Activated naive CD4-positive, alpha-beta T cell treated with anti-CD3 and anti-CD28 coated beads for 36 hours (primary cell): ENCODE measurements at regions not wholly inside any gene's neighbourhood (a gene's known extent, or its start where the extent isn't known, plus 50 kb on each side); places are given as distances from the start of the nearest gene placed in this dataset.
"Not testable (repeated sequence)": the region's sequence is repeated elsewhere in the genome, so short reads cannot be mapped to it uniquely, and the experiment has no call there.

Experiments used
- CTCF ChIA-PET: fragments of 350-600 bp; sonication (Branson Sonifier 250); formaldehyde crosslinking; loops from one replicate; lab custom pipeline; 2021; ENCODE audit warnings: antibody characterized with exemption; lab: Charles Lee
- DNase-seq: peaks from one replicate; pipeline ENCODE4 v3.0.0-alpha.2; 2020
- H3K27ac Mint-ChIP-seq: one replicate; pipeline ENCODE4 v1.8.0; 2021; ENCODE audit warnings: mild to moderate bottlenecking, mixed read lengths
- H3K27me3 Mint-ChIP-seq: one replicate; pipeline ENCODE4 v1.8.0; 2021; ENCODE audit warnings: low read depth, mixed read lengths
- H3K36me3 Mint-ChIP-seq: one replicate; pipeline ENCODE4 v1.8.0; 2021; ENCODE audit warnings: low read depth, mixed read lengths
- H3K4me1 Mint-ChIP-seq: one replicate; pipeline ENCODE4 v1.8.0; 2021; ENCODE audit warnings: low read depth, mixed read lengths
- H3K4me3 Mint-ChIP-seq: one replicate; pipeline ENCODE4 v1.8.0; 2021; ENCODE audit warnings: mild to moderate bottlenecking, moderate library complexity, mixed read lengths
- H3K9me3 Mint-ChIP-seq: one replicate; pipeline ENCODE4 v1.8.0; 2021; ENCODE audit warnings: mixed read lengths
- intact Hi-C: fragments of 100-400 bp; cut with micrococcal nuclease; formaldehyde crosslinking; loops from one replicate; pipeline ENCODE4 v1.15.1; 2023

GRCh38 chr7:13262929-13263530 is 575.6 kb downstream of the ARL4A start:
- Mint-ChIP-seq H3K27ac (no peak overlapping the region), H3K36me3 (no peaks in the 10 kb centered on the region)

GRCh38 chr7:13265271-13265670 is 577.8 kb downstream of the ARL4A start:
- CTCF ChIA-PET = interaction anchor here (1.3 kb wide), 1 partner anchor 11 kb away, joined by 3 read pairs; no protein-coding TSS in a partner anchor
- no peak overlapping the region for H3K27ac Mint-ChIP-seq
- H3K27me3 Mint-ChIP-seq = peaks cover 2% of the 10 kb centered on the region
- DNase-seq = no peak
- H3K4me1 Mint-ChIP-seq = no peaks in the 10 kb centered on the region
- intact Hi-C loops = no loop called here
- H3K4me3 Mint-ChIP-seq = no peak overlapping the region
- H3K36me3 Mint-ChIP-seq = no peaks in the 10 kb centered on the region
- no peaks in the 10 kb centered on the region for H3K9me3 Mint-ChIP-seq

More at GRCh38 chr7:13262929-13263530, 575.6 kb downstream of the ARL4A start:
- Mint-ChIP-seq H3K27me3 (peaks cover 2% of the 10 kb centered on the region), H3K4me3 (no peak overlapping the region), H3K4me1 (no peaks in the 10 kb centered on the region), H3K9me3 (no peaks in the 10 kb centered on the region)
- intact Hi-C loops = loop anchor here (1.0 kb wide), 3 partner anchors 576 to 738 kb away; partner anchors contain the start of gene ARL4A
- no peak for DNase-seq
- CTCF ChIA-PET = interaction anchor here (0.7 to 1.7 kb wide), 5 partner anchors 15 to 738 kb away, joined by 3 to 6 read pairs (median 5); no protein-coding TSS in a partner anchor

- DNase-seq, H3K36me3 Mint-ChIP-seq, H3K9me3 Mint-ChIP-seq, H3K4me3 Mint-ChIP-seq, H3K27me3 Mint-ChIP-seq, H3K4me1 Mint-ChIP-seq, CTCF ChIA-PET, H3K27ac Mint-ChIP-seq: not testable (repeated sequence)
- intact Hi-C loops = loop anchor here (10.0 kb wide), 1 partner anchor 1741 kb away; no protein-coding TSS in a partner anchor
Measured at GRCh38 chr7:13274205-13274604, 586.8 kb downstream of the ARL4A start.

- Mint-ChIP-seq H3K27me3 (peaks cover 10% of the 10 kb centered on the region), H3K4me3 (no peak overlapping the region), H3K27ac (no peak overlapping the region), H3K4me1 (no peaks in the 10 kb centered on the region), H3K36me3 (no peaks in the 10 kb centered on the region), H3K9me3 (no peaks in the 10 kb centered on the region)
- intact Hi-C loops = loop anchor here (10.0 kb wide), 1 partner anchor 1738 kb away; no protein-coding TSS in a partner anchor
- no peak for DNase-seq
- CTCF ChIA-PET = interaction anchor here (2.5 kb wide), 1 partner anchor 1415 kb away, joined by 13 read pairs; no protein-coding TSS in a partner anchor
Measured at GRCh38 chr7:13276977-13277376, 589.5 kb downstream of the ARL4A start.

GRCh38 chr7:13278020-13278419 is 590.6 kb downstream of the ARL4A start:
- H3K4me3 Mint-ChIP-seq = no peak overlapping the region
- peaks cover 10% of the 10 kb centered on the region for H3K27me3 Mint-ChIP-seq
- DNase-seq = no peak
- H3K36me3 Mint-ChIP-seq = no peaks in the 10 kb centered on the region
- CTCF ChIA-PET = interaction anchor here (0.7 to 1.1 kb wide), 2 partner anchors 16 to 1179 kb away, joined by 3 read pairs; no protein-coding TSS in a partner anchor
- intact Hi-C loops = loop anchor here (10.0 kb wide), 1 partner anchor 1737 kb away; no protein-coding TSS in a partner anchor
- no peaks in the 10 kb centered on the region for H3K9me3 Mint-ChIP-seq
- H3K27ac Mint-ChIP-seq = no peak overlapping the region
- H3K4me1 Mint-ChIP-seq = no peaks in the 10 kb centered on the region

DNA sequence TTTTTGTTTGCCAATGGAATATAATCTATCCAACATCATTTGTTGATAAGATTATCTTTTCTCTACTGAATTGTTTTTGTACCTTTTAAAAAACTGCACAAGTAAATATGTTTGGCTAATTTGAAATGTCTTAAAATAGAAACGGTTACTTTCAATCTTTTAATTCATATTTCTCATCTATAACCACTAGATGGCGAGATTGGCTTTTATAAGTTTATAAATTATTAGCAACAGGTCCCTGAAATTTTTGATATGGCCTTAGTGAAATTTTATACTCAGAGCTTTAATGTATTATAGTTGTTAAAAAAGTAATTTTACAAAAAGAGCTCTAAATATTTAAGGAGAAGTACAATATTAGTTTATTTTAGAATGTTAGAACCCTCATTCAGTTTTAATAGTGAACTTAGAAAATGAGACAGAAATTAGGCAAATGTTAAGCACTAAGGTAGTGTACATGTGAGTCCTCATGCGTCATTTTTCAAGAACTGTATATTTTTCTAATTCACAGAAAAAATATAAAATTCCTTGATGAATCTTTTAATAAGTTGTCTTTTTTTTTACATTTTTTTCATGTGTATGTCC is 592.5 kb downstream of the ARL4A start:
- H3K27me3 Mint-ChIP-seq = peaks cover 9% of the 10 kb centered on the region
- no peaks in the 10 kb centered on the region for H3K9me3 Mint-ChIP-seq
- no peak for DNase-seq
- intact Hi-C loops = loop anchor here (1.0 to 10.0 kb wide), 5 partner anchors 447 to 1735 kb away; no protein-coding TSS in a partner anchor
- no peaks in the 10 kb centered on the region for H3K4me1 Mint-ChIP-seq
- CTCF ChIA-PET = interaction anchor here (0.6 to 3.7 kb wide), 8 partner anchors 27 to 1734 kb away, joined by 3 to 19 read pairs (median 3); no protein-coding TSS in a partner anchor
- no peak overlapping the region for H3K4me3 Mint-ChIP-seq
- H3K27ac Mint-ChIP-seq = no peak overlapping the region
- H3K36me3 Mint-ChIP-seq = no peaks in the 10 kb centered on the region

DNA sequence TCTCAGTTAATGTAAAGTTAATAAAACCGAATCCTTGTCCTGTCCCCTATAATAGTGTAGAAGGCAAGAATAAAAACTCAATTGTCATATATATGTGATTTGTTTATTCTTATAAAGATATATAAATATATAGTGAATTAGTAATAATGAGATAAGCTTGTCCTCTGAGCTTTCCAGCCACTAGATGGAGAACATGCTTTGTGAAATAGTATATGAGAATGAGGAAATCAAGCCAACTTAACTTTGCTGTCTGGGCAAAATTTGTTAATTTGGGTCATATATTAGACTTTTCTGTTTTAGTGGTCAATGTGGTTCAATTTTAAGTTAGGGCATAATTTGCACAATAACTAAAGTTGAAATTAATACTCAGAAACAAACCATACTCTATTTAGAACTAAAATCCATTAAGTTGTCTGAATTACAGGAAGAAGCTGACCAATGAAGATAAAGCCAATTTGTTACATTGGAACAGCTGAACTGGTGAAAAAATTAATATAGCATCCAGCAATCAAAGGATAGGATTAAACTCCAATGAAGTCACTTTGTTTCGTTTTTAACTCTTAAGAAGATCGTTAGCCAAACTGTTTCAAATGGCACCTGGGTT is 595.0 kb downstream of the ARL4A start:
- CTCF ChIA-PET = interaction anchor here (1.0 to 2.4 kb wide), 4 partner anchors 460 to 1409 kb away, joined by 3 to 9 read pairs (median 3); no protein-coding TSS in a partner anchor
- no peak for DNase-seq
- Mint-ChIP-seq H3K27ac (no peak overlapping the region), H3K4me3 (no peak overlapping the region), H3K36me3 (no peaks in the 10 kb centered on the region), H3K4me1 (no peaks in the 10 kb centered on the region), H3K9me3 (no peaks in the 10 kb centered on the region), H3K27me3 (peaks cover 7% of the 10 kb centered on the region)
- intact Hi-C loops = loop anchor here (5.0 kb wide), 1 partner anchor 445 kb away; no protein-coding TSS in a partner anchor

DNA sequence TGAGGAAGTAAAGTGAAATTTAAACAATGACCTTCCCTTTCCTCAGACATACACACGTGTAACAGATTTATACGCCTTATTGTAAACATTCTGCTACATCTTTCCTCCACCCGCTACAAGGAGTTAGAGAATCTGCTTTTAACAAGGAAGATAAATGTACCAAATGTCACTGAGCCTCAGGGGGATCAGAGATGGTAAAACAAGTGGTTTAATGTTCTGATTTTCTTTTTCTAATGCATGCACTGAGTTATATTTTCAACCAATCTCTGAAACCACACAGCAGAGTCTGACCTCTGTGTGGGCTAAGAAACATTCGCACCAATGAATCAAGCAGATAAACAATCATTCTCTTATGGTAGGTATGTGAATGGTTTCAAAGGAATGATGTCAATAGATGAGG is 599.5 kb downstream of the ARL4A start:
- Mint-ChIP-seq H3K9me3 (no peaks in the 10 kb centered on the region), H3K4me1 (no peaks in the 10 kb centered on the region), H3K36me3 (no peaks in the 10 kb centered on the region), H3K27me3 (peaks cover 6% of the 10 kb centered on the region), H3K27ac (no peak overlapping the region), H3K4me3 (no peak overlapping the region)
- intact Hi-C loops = no loop called here
- CTCF ChIA-PET = no interaction called here
- no peak for DNase-seq

GRCh38 chr7:13288516-13288915 is 601.1 kb downstream of the ARL4A start:
- Mint-ChIP-seq H3K27me3 (peaks cover 6% of the 10 kb centered on the region), H3K4me1 (no peaks in the 10 kb centered on the region), H3K4me3 (no peak overlapping the region), H3K27ac (no peak overlapping the region), H3K9me3 (no peaks in the 10 kb centered on the region), H3K36me3 (no peaks in the 10 kb centered on the region)
- CTCF ChIA-PET = interaction anchor here (0.6 kb wide), 1 partner anchor 831 kb away, joined by 3 read pairs; no protein-coding TSS in a partner anchor
- intact Hi-C loops = no loop called here
- no peak for DNase-seq

DNA sequence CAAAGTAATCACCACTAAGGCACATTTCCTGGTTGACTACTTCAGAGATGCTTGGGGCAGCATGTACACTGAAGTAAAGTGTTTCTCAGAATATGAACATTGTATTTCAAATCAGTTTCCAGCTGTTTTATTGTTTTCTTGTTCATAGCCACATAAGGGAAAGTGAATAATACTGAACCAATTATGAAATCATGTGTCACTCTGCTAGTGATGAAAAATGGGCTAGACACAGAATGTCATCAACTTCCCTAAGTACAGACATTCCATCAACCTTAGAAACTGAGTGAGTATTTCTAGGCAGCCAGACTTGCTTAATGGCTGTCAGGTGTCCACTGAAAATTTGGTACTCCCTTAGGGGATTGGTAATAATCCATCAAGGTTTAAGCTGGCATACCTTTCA is 603.5 kb downstream of the ARL4A start:
- no peak overlapping the region for H3K27ac Mint-ChIP-seq
- CTCF ChIA-PET = interaction anchor here (0.6 kb wide), 1 partner anchor 55 kb away, joined by 4 read pairs; no protein-coding TSS in a partner anchor
- H3K4me1 Mint-ChIP-seq = no peaks in the 10 kb centered on the region
- no peak overlapping the region for H3K4me3 Mint-ChIP-seq
- peaks cover 7% of the 10 kb centered on the region for H3K27me3 Mint-ChIP-seq
- no peak for DNase-seq
- no peaks in the 10 kb centered on the region for H3K9me3 Mint-ChIP-seq
- no peaks in the 10 kb centered on the region for H3K36me3 Mint-ChIP-seq
- intact Hi-C loops = no loop called here

DNA sequence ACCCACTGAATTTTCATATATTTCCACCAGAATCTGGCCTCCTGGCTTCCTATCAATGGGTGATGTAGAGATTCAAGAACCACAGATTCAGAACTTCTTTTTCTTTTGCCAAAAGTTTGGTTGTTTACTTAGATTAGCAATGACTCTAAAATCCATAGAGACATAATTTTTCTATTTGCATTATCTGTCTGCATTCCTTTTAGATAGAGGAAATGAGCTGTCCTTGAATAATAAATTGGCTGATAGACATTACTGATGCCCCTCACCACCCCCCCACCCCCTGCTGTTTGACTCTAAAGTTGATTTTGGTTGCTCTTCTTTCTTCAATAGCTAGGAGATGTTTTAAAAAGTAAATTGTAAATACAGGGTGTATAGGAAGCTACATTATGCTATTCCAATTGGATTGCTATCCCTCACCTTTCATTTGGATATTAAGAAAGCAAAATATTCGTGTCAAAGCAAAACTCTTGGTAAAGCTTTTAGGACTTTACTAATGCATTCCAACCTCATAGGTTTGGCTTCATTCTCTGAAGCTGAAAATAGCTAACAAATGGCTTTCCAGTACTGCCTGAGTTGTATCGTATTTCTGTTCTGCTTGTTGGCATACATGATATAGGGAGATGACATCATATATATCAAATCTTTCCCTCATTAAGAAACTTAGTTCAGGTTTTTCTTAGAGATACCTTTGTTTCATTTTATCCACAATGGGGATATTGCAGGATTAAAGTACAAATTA is 606.0 kb downstream of the ARL4A start:
- Mint-ChIP-seq H3K36me3 (no peaks in the 10 kb centered on the region), H3K27ac (no peak overlapping the region), H3K4me1 (no peaks in the 10 kb centered on the region), H3K9me3 (no peaks in the 10 kb centered on the region), H3K4me3 (no peak overlapping the region), H3K27me3 (peaks cover 6% of the 10 kb centered on the region)
- DNase-seq = no peak
- intact Hi-C loops = no loop called here
- CTCF ChIA-PET = no interaction called here

DNA sequence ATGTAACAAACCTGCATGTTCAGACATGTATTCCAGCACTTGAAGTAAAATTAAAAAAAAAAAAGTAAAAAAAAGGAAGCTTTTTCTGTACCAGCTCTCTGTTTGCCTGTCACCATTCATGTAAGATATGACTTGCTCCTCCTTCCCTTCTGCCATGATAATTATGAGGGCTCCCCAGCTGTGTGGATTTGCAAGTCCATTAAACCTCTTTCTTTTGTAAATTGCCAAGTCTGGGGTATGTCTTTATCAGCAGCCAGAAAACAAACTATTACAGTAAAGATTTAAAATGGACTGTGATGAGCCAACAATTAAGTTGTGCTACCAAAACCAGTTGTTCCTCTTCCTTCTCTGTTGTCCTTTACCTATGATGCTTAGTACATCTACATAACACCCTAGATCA is 619.6 kb downstream of the ARL4A start:
- DNase-seq = no peak
- H3K36me3 Mint-ChIP-seq = no peaks in the 10 kb centered on the region
- H3K27me3 Mint-ChIP-seq = no peaks in the 10 kb centered on the region
- CTCF ChIA-PET = interaction anchor here (0.8 kb wide), 1 partner anchor 27 kb away, joined by 5 read pairs; no protein-coding TSS in a partner anchor
- intact Hi-C loops = no loop called here
- H3K4me3 Mint-ChIP-seq = no peak overlapping the region
- H3K4me1 Mint-ChIP-seq = no peaks in the 10 kb centered on the region
- H3K9me3 Mint-ChIP-seq = no peaks in the 10 kb centered on the region
- H3K27ac Mint-ChIP-seq = no peak overlapping the region
